ENCODE measurements at regions not wholly inside any gene's neighbourhood (a gene's known extent, or its start where the extent isn't known, plus 50 kb on each side); places are given as distances from the start of the nearest gene placed in this dataset.

GRCh38 chr17:74028354-74029116 lies 174.9 kb upstream of the RPL38 start:
- TF ChIP-seq, protein P1, sequence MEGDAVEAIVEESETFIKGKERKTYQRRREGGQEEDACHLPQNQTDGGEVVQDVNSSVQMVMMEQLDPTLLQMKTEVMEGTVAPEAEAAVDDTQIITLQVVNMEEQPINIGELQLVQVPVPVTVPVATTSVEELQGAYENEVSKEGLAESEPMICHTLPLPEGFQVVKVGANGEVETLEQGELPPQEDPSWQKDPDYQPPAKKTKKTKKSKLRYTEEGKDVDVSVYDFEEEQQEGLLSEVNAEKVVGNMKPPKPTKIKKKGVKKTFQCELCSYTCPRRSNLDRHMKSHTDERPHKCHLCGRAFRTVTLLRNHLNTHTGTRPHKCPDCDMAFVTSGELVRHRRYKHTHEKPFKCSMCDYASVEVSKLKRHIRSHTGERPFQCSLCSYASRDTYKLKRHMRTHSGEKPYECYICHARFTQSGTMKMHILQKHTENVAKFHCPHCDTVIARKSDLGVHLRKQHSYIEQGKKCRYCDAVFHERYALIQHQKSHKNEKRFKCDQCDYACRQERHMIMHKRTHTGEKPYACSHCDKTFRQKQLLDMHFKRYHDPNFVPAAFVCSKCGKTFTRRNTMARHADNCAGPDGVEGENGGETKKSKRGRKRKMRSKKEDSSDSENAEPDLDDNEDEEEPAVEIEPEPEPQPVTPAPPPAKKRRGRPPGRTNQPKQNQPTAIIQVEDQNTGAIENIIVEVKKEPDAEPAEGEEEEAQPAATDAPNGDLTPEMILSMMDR (IDR thresholded peaks at IDR 0.05; ENCODE audit: unreplicated experiment): no peak

DNA sequence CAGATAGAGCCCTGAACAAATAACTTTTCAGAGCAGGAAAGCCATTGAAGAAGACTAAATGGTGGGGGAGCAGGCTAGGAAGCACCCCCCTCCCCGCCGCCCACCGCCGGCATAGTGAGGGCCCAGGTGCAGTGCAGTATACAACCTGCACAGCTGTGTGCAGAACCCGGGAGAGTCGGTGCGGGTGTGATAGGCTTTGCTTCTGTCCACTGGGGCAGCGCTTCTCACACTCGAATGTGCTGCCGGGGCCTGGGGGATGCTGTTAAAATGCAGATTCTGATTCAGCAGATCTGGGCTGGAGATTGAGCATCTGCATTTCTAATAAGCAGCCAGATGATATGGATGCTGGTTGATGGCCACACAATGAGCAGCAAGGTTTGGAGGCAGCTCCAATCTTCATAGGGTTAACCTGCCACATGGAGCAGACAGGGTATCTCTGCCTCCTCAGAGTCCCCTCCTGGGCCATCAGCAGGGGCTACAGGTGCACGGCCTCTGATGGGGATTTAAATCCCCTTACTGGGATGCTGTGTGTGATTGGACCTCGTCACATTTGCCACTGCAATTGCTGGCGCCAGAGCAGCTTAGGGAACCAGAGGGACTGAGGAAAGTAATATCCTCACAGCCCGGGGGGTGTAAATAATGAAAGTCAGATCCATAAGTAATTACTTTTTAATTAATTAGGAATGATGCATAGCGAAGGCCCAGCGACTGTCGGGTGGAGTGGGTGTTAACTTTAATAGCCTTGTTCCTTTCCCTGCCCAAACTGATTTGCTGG lies 172.0 kb upstream of the RPL38 start:
- Mint-ChIP-seq H3K9me3 (ENCODE audit: unreplicated experiment) (no peaks in the 10 kb centered on the region), H3K27ac (ENCODE audit: unreplicated experiment) (no peak overlapping the region), H3K4me1 (ENCODE audit: unreplicated experiment) (no peaks in the 10 kb centered on the region), H3K36me3 (ENCODE audit: low read depth, unreplicated experiment) (no peaks in the 10 kb centered on the region), H3K4me3 (ENCODE audit: unreplicated experiment) (no peak overlapping the region), H3K27me3 (ENCODE audit: unreplicated experiment) (peaks cover 7% of the 10 kb centered on the region)
- TF ChIP-seq, protein P1 (IDR thresholded peaks at IDR 0.05; ENCODE audit: unreplicated experiment): no peak
- DNase-seq (ENCODE audit: low spot score): no peak

More at GRCh38 chr17:74028354-74029116, 174.9 kb upstream of the RPL38 start:
- Mint-ChIP-seq H3K27ac (ENCODE audit: unreplicated experiment) (no peak overlapping the region), H3K4me1 (ENCODE audit: unreplicated experiment) (no peaks in the 10 kb centered on the region), H3K36me3 (ENCODE audit: low read depth, unreplicated experiment) (no peaks in the 10 kb centered on the region), H3K9me3 (ENCODE audit: unreplicated experiment) (no peaks in the 10 kb centered on the region), H3K27me3 (ENCODE audit: unreplicated experiment) (peaks cover 7% of the 10 kb centered on the region), H3K4me3 (ENCODE audit: unreplicated experiment) (no peak overlapping the region)
- no peak for DNase-seq (ENCODE audit: low spot score)

GRCh38 chr17:74032222-74032621 lies 171.3 kb upstream of the RPL38 start:
- Mint-ChIP-seq H3K27ac (ENCODE audit: unreplicated experiment) (no peak overlapping the region), H3K4me1 (ENCODE audit: unreplicated experiment) (peaks cover 6% of the 10 kb centered on the region), H3K36me3 (ENCODE audit: low read depth, unreplicated experiment) (no peaks in the 10 kb centered on the region), H3K9me3 (ENCODE audit: unreplicated experiment) (no peaks in the 10 kb centered on the region), H3K4me3 (ENCODE audit: unreplicated experiment) (no peak overlapping the region), H3K27me3 (ENCODE audit: unreplicated experiment) (peaks cover 7% of the 10 kb centered on the region)
- TF ChIP-seq, protein P1 (IDR thresholded peaks at IDR 0.05; ENCODE audit: unreplicated experiment): no peak
- DNase-seq (ENCODE audit: low spot score): no peak

DNA sequence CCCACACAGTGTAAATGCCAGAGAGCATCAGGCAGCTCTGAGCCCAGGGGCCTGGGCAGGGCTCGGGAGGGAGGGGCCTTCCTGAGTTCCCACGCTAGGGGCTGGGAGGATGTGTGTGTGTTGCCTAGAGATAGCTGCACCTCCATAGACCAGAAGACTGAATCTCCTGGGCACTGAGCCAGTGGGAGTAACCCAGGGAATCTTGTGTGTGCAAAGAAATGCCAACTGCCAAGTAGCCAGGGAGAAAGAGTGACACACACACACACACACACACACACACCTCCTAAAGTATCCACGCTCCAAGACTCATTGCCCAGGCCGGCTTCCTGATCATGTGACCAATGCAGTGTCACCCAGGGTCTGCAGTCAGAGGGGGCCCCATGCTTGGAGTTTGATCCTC lies 166.2 kb upstream of the RPL38 start:
- TF ChIP-seq, protein P1 (IDR thresholded peaks at IDR 0.05; ENCODE audit: unreplicated experiment): no peak
- H3K9me3 Mint-ChIP-seq (ENCODE audit: unreplicated experiment): no peaks in the 10 kb centered on the region
- peaks cover 9% of the 10 kb centered on the region for H3K4me1 Mint-ChIP-seq (ENCODE audit: unreplicated experiment)
- no peak overlapping the region for H3K4me3 Mint-ChIP-seq (ENCODE audit: unreplicated experiment)
- peak; percentile 36 for DNase-seq (ENCODE audit: low spot score)
- H3K27ac Mint-ChIP-seq (ENCODE audit: unreplicated experiment): peak overlapping the region; percentile 71
- peaks cover 2% of the 10 kb centered on the region for H3K27me3 Mint-ChIP-seq (ENCODE audit: unreplicated experiment)
- no peaks in the 10 kb centered on the region for H3K36me3 Mint-ChIP-seq (ENCODE audit: low read depth, unreplicated experiment)

- TF ChIP-seq, protein P1 (IDR thresholded peaks at IDR 0.05; ENCODE audit: unreplicated experiment): no peak
- Mint-ChIP-seq H3K9me3 (ENCODE audit: unreplicated experiment) (no peaks in the 10 kb centered on the region), H3K27ac (ENCODE audit: unreplicated experiment) (no peak overlapping the region), H3K27me3 (ENCODE audit: unreplicated experiment) (peaks cover 3% of the 10 kb centered on the region), H3K36me3 (ENCODE audit: low read depth, unreplicated experiment) (no peaks in the 10 kb centered on the region), H3K4me3 (ENCODE audit: unreplicated experiment) (no peak overlapping the region), H3K4me1 (ENCODE audit: unreplicated experiment) (peaks cover 13% of the 10 kb centered on the region)
- no peak for DNase-seq (ENCODE audit: low spot score)
These were observed 163.2 kb upstream of the RPL38 start for GRCh38 chr17:74040291-74040690.

Data from endothelial cell (in vitro differentiated cells).